ENCODE measurements at regions not wholly inside any gene's neighbourhood (a gene's known extent, or its start where the extent isn't known, plus 50 kb on each side); places are given as distances from the start of the nearest gene placed in this dataset.

- Histone ChIP-seq H3K9me3 (ENCODE audit: control insufficient read depth, low read length) (peaks cover 13% of the 10 kb centered on the region), H3K4me1 (ENCODE audit: control insufficient read depth, insufficient read depth, low read length) (no peaks in the 10 kb centered on the region), H3K9ac (ENCODE audit: extremely low read depth, low read length, poor library complexity, severe bottlenecking) (no peak overlapping the region), H3K36me3 (ENCODE audit: control insufficient read depth, insufficient read depth, low read length) (no peaks in the 10 kb centered on the region), H3K27ac (ENCODE audit: low read depth, low read length) (no peak overlapping the region), H3K4me3 (ENCODE audit: low read length) (no peak overlapping the region), H3K27me3 (ENCODE audit: control insufficient read depth, insufficient read depth, low read length, poor library complexity, severe bottlenecking) (no peaks in the 10 kb centered on the region)
- Mint-ChIP-seq H3K4me1 (no peaks in the 10 kb centered on the region), H3K36me3 (ENCODE audit: low read depth) (no peaks in the 10 kb centered on the region), H3K27ac (no peak overlapping the region), H3K27me3 (ENCODE audit: insufficient read depth) (no peaks in the 10 kb centered on the region), H3K9me3 (peaks cover 18% of the 10 kb centered on the region), H3K4me3 (no peak overlapping the region)
- 75 to 79% methylated on average over 3 to 4 of the region's 4 CpGs for WGBS, 2 experiments (ENCODE audit: insufficient coverage in 1 of 2, insufficient read length in 1 of 2)
- no peak for DNase-seq
- TF ChIP-seq CTCF (conservative IDR thresholded peaks at IDR 0.05): no peak
Observed at GRCh38 chr1:68615312-68615711, 118.4 kb upstream of the DEPDC1 start.

DNA sequence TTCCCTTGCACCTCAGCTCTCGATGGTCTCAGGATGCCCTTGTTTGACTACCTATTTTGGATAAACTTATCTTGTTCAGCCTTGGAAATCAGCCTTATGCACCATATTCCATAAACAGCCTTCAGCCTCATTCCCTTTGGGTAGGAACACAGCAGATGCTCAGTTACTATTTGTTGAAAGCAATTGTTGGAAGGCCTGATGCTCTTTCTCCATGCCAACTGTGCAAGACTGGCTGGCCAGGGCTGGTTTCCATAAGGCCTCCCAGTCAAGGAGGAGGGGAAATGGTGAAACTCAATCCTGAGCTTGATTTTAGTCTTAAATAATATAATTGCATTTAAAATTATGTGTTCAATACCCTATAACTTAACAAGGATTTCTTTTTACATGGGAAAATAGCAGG, 121.1 kb upstream of the DEPDC1 start:
- Mint-ChIP-seq H3K36me3 (ENCODE audit: low read depth) (no peaks in the 10 kb centered on the region), H3K27me3 (ENCODE audit: insufficient read depth) (no peaks in the 10 kb centered on the region)
- DNase-seq: no peak

GRCh38 chr1:68620571-68620970, 123.7 kb upstream of the DEPDC1 start:
- 92 to 93% methylated on average over 1 of the region's 1 CpG for WGBS, 2 experiments (ENCODE audit: insufficient coverage in 1 of 2, insufficient read length in 1 of 2)
- Histone ChIP-seq H3K27me3 (ENCODE audit: control insufficient read depth, insufficient read depth, low read length, poor library complexity, severe bottlenecking) (no peaks in the 10 kb centered on the region), H3K27ac (ENCODE audit: low read depth, low read length) (no peak overlapping the region), H3K36me3 (ENCODE audit: control insufficient read depth, insufficient read depth, low read length) (no peaks in the 10 kb centered on the region), H3K9me3 (ENCODE audit: control insufficient read depth, low read length) (peaks cover 30% of the 10 kb centered on the region), H3K4me1 (ENCODE audit: control insufficient read depth, insufficient read depth, low read length) (no peaks in the 10 kb centered on the region), H3K9ac (ENCODE audit: extremely low read depth, low read length, poor library complexity, severe bottlenecking) (no peak overlapping the region), H3K4me3 (ENCODE audit: low read length) (peak overlapping the region; percentile 56)
- Mint-ChIP-seq H3K27me3 (ENCODE audit: insufficient read depth) (no peaks in the 10 kb centered on the region), H3K4me3 (no peak overlapping the region), H3K9me3 (peaks cover 35% of the 10 kb centered on the region), H3K27ac (no peak overlapping the region), H3K4me1 (no peaks in the 10 kb centered on the region), H3K36me3 (ENCODE audit: low read depth) (no peaks in the 10 kb centered on the region)
- DNase-seq: no peak
- TF ChIP-seq CTCF (conservative IDR thresholded peaks at IDR 0.05): no peak

More for the DNA sequence above, 121.1 kb upstream of the DEPDC1 start:
- peaks cover 30% of the 10 kb centered on the region for H3K9me3 ChIP-seq (ENCODE audit: control insufficient read depth, low read length)
- Mint-ChIP-seq H3K4me1 (no peaks in the 10 kb centered on the region), H3K9me3 (peaks cover 35% of the 10 kb centered on the region), H3K27ac (no peak overlapping the region), H3K4me3 (no peak overlapping the region)
- no peaks in the 10 kb centered on the region for H3K27me3 ChIP-seq (ENCODE audit: control insufficient read depth, insufficient read depth, low read length, poor library complexity, severe bottlenecking)
- no peak overlapping the region for H3K4me3 ChIP-seq (ENCODE audit: low read length)
- H3K27ac ChIP-seq (ENCODE audit: low read depth, low read length): no peak overlapping the region
- H3K9ac ChIP-seq (ENCODE audit: extremely low read depth, low read length, poor library complexity, severe bottlenecking): no peak overlapping the region
- no peak for TF ChIP-seq CTCF (conservative IDR thresholded peaks at IDR 0.05)
- no peaks in the 10 kb centered on the region for H3K4me1 ChIP-seq (ENCODE audit: control insufficient read depth, insufficient read depth, low read length)
- H3K36me3 ChIP-seq (ENCODE audit: control insufficient read depth, insufficient read depth, low read length): no peaks in the 10 kb centered on the region
- 87 to 90% methylated on average over 1 of the region's 1 CpG for WGBS, 2 experiments (ENCODE audit: insufficient coverage in 1 of 2, insufficient read length in 1 of 2)

All from endodermal cell (in vitro differentiated cells).